Thyroid gland (tissue), 4 donors: ENCODE measurements at regions not wholly inside any gene's neighbourhood (a gene's known extent, or its start where the extent isn't known, plus 50 kb on each side); places are given as distances from the start of the nearest gene placed in this dataset.

Source experiments
- CTCF ChIP-seq, 6 experiments: fragments of 200-600 bp in 3 of 6; fragments of 450-650 bp in 3 of 6; sonication (generic) in 3 of 6; IDR thresholded peaks; one replicate each; pipeline ENCODE4 v1.5.1; 2016 to 2019; ENCODE audit warnings: antibody characterized with exemption in 6 of 6, mild to moderate bottlenecking in 2 of 6, inconsistent platforms in 1 of 6, moderate library complexity in 1 of 6
- POLR2A ChIP-seq, 2 donors: fragments of 450-650 bp; IDR thresholded peaks; one replicate each; pipeline ENCODE4 v1.6.1; 2017; ENCODE audit warnings: antibody characterized with exemption in 2 of 2, mild to moderate bottlenecking in 2 of 2, moderate library complexity in 1 of 2

DNA sequence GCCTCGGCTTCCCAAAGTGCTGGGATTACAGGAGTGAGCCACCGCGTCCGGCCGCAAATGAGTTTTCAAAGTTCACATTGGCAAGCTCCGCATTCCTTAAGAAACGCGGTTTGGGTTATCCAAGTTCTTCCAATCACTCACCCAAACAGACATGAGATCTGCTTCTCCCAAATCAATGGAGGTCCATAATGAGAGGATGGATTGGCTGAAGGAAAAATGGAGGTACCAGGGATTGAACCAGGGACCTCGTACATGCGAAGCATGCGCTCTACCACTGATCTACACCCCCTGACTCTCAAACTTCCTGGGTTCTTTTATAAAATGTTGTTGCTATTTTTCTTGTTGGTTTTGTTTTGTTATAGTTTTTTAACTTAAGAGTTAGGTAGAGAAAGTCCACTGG, 170.0 kb downstream of the GPX5 start:
- TF ChIP-seq POLR2A (IDR thresholded peaks at IDR 0.05) (no peak), CTCF (IDR thresholded peaks at IDR 0.05) (no peak)
